Gastroesophageal sphincter (tissue), 3 donors: ENCODE measurements at regions not wholly inside any gene's neighbourhood (a gene's known extent, or its start where the extent isn't known, plus 50 kb on each side); places are given as distances from the start of the nearest gene placed in this dataset.

Experiments
- POLR2A ChIP-seq, 2 donors: fragments of 450-650 bp; IDR thresholded peaks; one replicate each; pipeline ENCODE4 v1.6.1; 2017; ENCODE audit warnings: antibody characterized with exemption in 2 of 2, mild to moderate bottlenecking in 2 of 2, moderate library complexity in 1 of 2
- TF ChIP-seq, protein P1 (sequence below), 4 experiments: fragments of 200-600 bp in 2 of 4; fragments of 450-650 bp in 2 of 4; sonication (generic) in 1 of 4; IDR thresholded peaks; one replicate each; pipeline ENCODE4 v1.5.1; 2017 to 2019; ENCODE audit warnings: antibody characterized with exemption in 4 of 4, mild to moderate bottlenecking in 2 of 4, moderate library complexity in 2 of 4

DNA sequence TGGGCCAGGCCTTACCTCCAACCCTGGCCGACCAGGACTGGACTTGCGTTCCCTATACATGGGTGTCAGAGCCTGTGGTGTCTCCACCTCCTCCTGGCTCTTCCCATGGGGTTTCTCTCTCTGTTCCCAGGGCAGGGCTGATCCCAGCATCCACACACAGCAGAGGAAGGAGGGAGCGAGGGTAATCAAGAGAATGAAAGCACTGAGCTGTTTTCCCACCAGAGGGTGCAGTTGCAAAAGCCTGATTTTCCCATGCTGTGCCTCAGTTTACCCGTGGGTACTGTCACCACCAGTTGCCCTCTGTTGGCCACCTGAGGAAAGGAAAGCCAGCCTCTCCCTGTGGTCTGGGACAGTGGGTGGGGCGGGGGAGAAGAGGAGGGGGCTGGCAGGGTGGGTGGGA, 249.7 kb upstream of the GSE1 start:
- TF ChIP-seq, protein P1, sequence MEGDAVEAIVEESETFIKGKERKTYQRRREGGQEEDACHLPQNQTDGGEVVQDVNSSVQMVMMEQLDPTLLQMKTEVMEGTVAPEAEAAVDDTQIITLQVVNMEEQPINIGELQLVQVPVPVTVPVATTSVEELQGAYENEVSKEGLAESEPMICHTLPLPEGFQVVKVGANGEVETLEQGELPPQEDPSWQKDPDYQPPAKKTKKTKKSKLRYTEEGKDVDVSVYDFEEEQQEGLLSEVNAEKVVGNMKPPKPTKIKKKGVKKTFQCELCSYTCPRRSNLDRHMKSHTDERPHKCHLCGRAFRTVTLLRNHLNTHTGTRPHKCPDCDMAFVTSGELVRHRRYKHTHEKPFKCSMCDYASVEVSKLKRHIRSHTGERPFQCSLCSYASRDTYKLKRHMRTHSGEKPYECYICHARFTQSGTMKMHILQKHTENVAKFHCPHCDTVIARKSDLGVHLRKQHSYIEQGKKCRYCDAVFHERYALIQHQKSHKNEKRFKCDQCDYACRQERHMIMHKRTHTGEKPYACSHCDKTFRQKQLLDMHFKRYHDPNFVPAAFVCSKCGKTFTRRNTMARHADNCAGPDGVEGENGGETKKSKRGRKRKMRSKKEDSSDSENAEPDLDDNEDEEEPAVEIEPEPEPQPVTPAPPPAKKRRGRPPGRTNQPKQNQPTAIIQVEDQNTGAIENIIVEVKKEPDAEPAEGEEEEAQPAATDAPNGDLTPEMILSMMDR (IDR thresholded peaks at IDR 0.05): no peak
- TF ChIP-seq POLR2A (IDR thresholded peaks at IDR 0.05): no peak
